Peyer's patch (tissue), 4 donors: ENCODE measurements at regions not wholly inside any gene's neighbourhood (a gene's known extent, or its start where the extent isn't known, plus 50 kb on each side); places are given as distances from the start of the nearest gene placed in this dataset.

ENCODE experiments used
- CTCF ChIP-seq, 6 experiments: fragments of 450-650 bp in 4 of 6; fragments of 200-600 bp in 2 of 6; sonication (generic) in 1 of 6; IDR thresholded peaks; one replicate each; pipeline ENCODE4 v1.5.1; 2017 to 2019; ENCODE audit warnings: antibody characterized with exemption in 6 of 6, mild to moderate bottlenecking in 3 of 6, moderate library complexity in 1 of 6
- POLR2A ChIP-seq, 2 donors: fragments of 450-650 bp; IDR thresholded peaks; one replicate each; pipeline ENCODE4 v1.5.1; 2017; ENCODE audit warnings: antibody characterized with exemption in 2 of 2, mild to moderate bottlenecking in 2 of 2, moderate library complexity in 2 of 2

GRCh38 chr13:106077017-106077416 is 458.4 kb downstream of the EFNB2 start:
- TF ChIP-seq CTCF (IDR thresholded peaks at IDR 0.05), result no peak
- TF ChIP-seq POLR2A (IDR thresholded peaks at IDR 0.05), result no peak
